H54 (cell line): ENCODE measurements at regions not wholly inside any gene's neighbourhood (a gene's known extent, or its start where the extent isn't known, plus 50 kb on each side); places are given as distances from the start of the nearest gene placed in this dataset.

ENCODE experiments used
- DNase-seq: peaks from one replicate; pipeline ENCODE4 v3.0.0; 2011; ENCODE audit warnings: low spot score, mixed read lengths; ENCODE audit not compliant: insufficient read length
- FAIRE-seq: peaks from 3 replicates; lab custom pipeline; 2011; peaks lifted over from hg19 to GRCh38; lab: Jason Lieb, UNC
- POLR2A ChIP-seq: IDR thresholded peaks from 2 replicates; pipeline ENCODE4 v1.6.1; 2011; ENCODE audit warnings: low read depth, mild to moderate bottlenecking, low read length

DNA sequence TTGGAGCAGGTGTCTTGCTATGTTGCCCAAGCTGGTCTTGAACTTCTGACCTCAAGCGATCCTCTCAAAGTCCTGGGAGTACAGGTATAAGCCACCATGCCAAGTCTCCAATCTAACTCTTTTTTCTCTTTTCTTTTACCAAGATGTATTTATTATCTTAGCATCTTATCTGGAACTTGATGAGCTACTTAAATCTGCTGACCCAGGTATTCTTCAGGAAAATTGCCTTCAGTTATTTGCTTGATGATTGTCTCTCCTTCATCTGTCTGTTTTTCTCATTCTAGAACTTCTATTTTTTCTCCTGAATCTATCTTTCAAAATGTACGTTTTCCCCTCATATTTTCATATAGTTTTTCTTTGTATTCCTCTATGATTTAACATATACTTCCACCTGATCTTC, 158.2 kb upstream of the DMAC1 start:
- no peak for TF ChIP-seq POLR2A
- FAIRE-seq: no peak
- DNase-seq: no peak

DNA sequence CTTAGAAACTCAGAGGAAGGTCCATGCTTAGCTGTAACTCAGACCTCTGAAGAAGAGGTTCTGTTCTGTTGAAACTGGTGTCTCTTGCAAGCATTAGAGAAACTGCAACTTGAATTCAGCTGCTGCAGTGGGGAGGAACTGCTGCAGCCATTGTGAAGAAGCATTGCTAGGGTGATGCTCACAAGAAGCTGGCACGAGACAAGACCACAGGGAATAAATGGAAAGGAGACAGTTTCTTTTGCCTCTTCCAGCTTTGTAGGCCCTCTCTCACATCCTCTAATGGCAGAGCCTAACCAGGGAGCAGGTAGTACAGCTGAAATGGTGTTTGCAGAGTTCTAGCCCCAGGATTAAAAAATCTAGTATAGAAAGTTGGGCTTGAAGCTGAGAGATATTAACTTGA, 148.0 kb upstream of the DMAC1 start:
- no peak for FAIRE-seq
- TF ChIP-seq POLR2A: no peak
- no peak for DNase-seq

DNA sequence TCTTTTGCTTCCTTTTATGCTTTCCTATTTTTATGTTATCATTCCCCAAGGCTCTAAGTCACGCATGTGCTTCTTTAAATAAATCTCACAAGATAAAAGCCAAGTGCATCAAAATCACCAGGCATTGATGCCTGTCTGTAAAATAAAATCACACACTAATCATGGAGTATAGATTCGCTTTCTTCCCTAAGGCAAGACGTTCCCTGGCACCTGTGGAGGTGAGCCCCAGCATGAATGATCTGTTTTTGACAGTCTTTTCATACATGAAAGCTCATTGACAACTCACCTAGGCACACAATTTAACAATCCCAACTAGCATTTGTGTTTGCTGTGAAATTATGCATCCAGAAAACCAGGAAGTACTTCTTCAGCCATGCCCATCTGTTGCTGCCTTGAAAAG, 146.9 kb upstream of the DMAC1 start:
- DNase-seq: no peak
- no peak for FAIRE-seq
- no peak for TF ChIP-seq POLR2A

DNA sequence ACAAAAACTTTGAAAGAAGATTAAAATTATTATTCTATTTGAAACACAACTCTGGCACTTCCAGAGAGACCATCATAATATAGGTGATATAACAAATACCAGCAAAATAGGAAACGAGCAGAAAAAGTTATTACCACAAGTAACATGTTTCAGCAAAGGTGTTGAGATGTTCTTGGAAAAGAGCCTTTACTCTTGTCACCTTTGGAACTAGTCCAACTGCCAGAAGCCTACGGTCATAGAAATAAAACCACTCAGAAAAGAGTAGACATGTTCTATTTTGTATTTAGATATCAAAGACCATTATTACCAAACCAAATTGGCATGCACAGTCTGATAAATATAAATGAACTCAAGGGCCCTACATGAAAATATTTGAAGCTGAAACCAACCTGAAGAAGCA, 145.0 kb upstream of the DMAC1 start:
- no peak for FAIRE-seq

DNA sequence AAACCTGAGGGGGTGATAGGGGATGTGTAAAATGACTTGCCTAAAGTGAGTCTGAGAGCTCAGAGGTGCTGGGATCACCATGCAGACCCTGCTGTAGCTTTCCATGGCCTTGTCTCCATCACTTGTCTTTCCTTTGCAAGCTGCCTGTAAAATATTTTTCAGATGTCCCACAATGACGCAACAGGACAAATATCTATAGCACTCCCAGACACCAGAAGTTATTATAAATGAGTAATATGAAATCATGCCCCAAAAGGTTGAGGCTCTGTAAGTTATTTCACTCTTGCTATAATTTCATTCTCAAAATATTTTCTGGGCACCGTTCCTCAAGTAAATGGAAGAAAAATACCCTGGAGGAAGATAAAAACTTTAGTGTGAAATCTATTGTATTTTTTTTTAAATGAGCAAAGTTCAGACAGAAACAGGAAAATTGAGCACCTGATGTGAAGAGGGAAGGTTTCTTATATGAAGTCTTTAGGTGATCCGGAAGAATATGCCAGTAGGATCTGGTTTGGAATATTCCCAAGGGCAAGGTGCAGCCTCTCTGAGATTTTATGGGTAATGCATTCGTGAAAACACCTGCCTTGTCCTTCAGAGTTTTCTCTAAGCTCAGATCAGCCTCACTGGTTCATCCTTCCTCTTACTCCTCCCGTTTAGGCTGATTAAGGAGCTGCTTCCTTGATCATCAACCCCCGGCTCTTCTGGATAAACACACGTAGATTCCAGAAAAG, 138.3 kb upstream of the DMAC1 start:
- FAIRE-seq (no peak), DNase-seq (no peak)
- TF ChIP-seq POLR2A: no peak

More for the DNA sequence above, 145.0 kb upstream of the DMAC1 start:
- no peak for TF ChIP-seq POLR2A
- DNase-seq: no peak

DNA sequence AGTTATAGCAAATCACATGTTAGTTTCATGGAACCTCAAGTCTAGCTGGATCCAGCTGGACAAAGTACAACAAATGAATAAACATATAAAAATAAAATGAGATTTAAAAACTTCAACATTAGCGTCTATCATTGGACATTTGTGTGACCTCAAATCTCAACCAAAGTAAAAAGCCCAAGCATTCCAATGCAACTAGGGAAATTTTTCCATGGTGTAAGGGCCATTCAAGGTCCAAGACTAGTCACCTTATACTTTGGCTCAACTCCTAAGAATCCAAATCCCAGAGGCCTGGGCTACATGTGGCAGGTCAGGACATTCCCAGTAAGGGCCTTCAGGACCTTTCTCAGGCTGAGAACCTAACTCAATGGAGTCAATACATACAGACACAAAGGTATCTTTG, 137.4 kb upstream of the DMAC1 start:
- FAIRE-seq: no peak
- TF ChIP-seq POLR2A: no peak
- DNase-seq: no peak

DNA sequence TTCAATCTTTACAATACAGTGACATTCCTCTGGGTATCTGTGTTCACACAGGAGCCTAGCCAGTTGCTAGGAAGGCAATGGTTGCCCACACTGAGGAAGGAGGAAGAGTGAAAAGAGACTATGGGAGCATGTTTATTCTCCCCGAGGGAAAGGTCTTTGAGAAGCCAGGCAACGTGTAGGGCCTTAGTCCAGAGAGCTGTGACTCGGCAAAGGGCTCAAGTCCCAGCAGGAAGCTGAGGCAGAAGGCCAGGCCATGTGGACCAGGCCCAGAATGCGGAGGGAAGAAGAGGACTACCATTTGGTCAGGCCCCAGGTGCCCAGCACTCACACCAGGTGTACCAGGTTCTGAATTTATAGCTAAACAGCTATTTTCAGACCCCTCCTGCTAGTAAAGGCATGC, 136.6 kb upstream of the DMAC1 start:
- DNase-seq (no peak), FAIRE-seq (no peak)
- no peak for TF ChIP-seq POLR2A

DNA sequence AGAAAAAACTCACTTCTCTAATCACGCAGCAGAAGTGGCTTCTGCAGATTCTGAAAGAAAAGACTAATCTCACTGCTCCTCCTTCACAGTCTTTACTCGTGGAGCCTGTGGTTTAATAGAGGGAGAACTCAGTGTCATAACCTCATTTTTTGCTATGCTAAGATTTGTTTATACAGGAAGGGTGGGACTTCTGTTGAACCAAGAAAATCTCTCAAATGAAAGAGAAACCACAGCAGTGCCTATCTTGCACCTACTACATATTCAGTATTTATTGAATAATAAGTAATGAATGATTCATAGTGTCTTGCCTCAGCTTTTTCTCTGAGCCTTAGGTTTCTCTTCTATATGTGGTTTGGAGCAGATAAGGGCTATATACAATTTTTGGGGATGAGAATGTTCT, 136.1 kb upstream of the DMAC1 start:
- TF ChIP-seq POLR2A: no peak
- FAIRE-seq (no peak), DNase-seq (no peak)

DNA sequence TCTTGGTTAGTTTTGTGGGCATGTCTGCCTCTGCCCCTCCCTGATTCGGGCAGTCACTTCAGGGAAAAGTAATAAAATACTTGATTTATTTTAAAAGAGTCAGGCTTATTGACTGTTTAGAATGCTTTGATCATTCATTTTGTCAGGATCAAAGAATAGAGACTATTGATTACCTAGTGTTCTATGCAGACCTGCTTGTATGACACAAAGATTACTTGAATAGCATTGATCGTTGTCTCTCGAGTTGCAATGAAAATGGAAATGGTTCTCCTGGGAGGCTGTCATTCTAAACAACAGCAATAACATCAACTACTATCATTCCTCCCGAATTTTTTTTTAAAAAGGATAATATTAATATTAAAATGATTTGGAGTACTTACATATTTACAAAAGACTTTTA, 133.2 kb upstream of the DMAC1 start:
- DNase-seq (no peak), FAIRE-seq (no peak)
- no peak for TF ChIP-seq POLR2A

DNA sequence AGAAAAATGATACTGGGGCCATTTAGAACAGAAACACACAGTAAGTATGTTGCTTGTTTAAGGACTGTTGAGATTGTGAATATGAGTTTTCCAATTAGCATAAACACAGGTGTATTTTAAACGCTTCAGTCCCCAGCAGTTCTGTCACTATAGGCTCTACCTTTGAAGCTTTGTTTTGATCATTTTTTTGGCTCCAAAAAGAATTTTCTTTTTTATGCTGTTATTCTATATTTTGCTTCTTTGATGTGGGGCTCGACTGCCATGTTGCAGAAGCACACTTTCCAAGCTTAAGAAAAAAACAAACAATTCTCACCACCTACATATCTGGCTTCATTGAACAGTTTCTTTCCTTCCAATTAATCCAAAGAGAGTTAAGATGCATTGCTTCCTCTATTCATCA, 131.0 kb upstream of the DMAC1 start:
- DNase-seq (no peak), FAIRE-seq (no peak)
- TF ChIP-seq POLR2A: no peak

DNA sequence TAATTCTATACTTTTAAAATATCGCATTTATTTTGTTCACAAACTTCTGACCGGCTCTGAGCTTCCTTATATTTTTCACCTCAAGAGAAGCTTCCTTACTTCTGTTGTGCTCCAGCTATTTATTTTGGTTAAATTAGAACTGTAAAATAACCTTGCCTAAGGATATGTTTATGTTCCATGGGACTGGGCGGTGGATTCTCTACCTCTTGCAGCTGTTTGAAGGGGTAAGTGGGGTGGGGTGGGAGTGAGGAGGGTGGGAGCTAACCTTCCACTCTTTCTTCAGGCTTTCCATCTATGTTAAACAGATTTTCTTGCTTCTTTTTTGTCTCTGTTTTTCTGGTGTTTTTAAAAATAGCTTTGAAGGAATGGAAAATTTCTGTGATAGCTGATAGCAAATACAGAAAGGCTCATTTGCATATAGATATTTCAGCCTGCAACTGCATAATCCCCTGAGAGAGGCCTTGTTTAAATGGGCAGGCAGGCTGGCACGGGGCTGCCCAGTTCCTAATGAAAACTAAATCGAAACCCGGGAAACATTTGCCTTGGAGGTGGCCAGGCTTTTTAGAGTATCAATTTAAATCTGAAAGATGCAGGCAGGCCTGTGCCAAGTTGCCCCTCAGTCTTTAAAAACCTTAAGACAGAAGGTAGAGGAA, 122.1 kb upstream of the DMAC1 start:
- no peak for FAIRE-seq
- DNase-seq: no peak
- TF ChIP-seq POLR2A: no peak

DNA sequence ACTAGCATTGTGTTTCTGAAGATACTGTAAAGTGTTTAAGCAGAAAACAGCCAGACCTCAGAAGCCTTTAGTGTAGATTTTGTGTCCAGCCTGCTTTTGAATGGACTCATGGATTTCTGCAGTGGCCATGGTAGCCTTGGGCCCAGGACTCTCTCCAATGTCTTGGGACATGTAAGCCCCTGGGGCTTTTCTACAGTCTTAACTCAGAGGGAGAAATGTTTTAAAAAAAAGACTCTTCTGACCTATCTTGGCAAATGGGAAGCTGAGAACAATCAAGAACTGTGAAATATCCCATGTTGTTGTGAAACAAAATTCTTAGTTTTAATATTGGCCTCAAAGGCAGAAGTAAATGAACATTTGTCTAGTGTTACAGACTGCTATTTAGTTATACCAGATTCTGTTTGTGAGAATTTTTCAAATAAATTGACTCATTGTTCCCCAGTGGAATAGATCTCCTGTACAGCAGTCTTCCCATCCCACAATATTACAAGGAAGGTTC, 112.5 kb upstream of the DMAC1 start:
- DNase-seq (no peak), FAIRE-seq (no peak)
- TF ChIP-seq POLR2A: no peak

DNA sequence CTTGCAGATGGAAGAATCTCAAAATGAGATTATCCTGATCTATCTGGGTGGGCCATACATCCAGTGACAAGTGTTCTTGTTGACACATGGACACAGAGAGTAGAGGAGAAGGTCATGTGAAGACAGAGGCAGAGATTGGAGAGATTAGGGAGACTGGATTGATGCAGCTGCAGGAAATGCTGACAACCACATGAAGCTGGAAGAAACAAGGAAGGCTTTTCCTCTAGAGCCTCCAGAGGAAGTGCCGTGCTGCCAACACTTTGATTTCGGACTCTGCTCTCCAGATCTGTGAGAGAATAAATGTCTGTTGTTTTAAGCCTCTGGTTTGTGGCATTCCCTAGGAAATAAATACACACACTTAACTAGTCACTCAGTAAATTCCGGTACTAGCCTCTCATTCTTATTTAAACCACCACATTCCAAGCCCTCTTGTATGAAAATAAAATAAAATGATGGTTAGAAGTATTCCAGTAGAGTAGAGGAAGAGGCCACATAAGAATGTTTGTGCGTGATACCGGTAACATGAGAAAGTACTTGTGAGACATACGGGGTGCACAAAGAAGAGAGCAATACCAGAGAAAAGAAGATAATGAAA, 110.9 kb upstream of the DMAC1 start:
- FAIRE-seq: no peak
- DNase-seq: no peak
- TF ChIP-seq POLR2A: no peak

DNA sequence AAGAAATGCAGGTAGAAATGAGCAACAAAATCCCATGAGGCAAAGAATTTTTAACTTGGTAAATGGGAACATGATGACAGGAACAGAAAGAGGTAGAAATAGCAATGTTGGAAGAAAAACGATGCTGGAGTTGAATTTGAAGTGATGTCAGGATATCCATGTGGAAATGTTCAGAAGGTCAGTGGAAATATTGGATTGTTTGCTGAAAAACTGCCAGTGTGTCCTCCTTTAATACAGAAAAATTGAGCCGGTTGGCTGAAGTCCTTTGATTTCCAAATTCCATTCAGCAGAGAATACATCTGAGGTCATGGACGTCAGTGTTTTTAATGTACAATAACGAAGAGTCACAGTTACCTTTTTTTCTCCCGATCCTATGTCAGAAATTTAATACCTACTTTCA, 110.0 kb upstream of the DMAC1 start:
- DNase-seq: no peak
- TF ChIP-seq POLR2A: no peak
- FAIRE-seq: no peak
